Breast epithelium (tissue), 3 donors: ENCODE measurements at regions not wholly inside any gene's neighbourhood (a gene's known extent, or its start where the extent isn't known, plus 50 kb on each side); places are given as distances from the start of the nearest gene placed in this dataset.

Experiments
- CTCF ChIP-seq, 3 donors: fragments of 450-650 bp; IDR thresholded peaks; one replicate each; pipeline ENCODE4 v1.5.1; 2016 to 2017; ENCODE audit warnings: antibody characterized with exemption in 3 of 3, mild to moderate bottlenecking in 3 of 3, moderate library complexity in 3 of 3
- POLR2A ChIP-seq: fragments of 450-650 bp; IDR thresholded peaks from one replicate; pipeline ENCODE4 v1.6.1; 2016; ENCODE audit warnings: antibody characterized with exemption, mild to moderate bottlenecking, moderate library complexity

DNA sequence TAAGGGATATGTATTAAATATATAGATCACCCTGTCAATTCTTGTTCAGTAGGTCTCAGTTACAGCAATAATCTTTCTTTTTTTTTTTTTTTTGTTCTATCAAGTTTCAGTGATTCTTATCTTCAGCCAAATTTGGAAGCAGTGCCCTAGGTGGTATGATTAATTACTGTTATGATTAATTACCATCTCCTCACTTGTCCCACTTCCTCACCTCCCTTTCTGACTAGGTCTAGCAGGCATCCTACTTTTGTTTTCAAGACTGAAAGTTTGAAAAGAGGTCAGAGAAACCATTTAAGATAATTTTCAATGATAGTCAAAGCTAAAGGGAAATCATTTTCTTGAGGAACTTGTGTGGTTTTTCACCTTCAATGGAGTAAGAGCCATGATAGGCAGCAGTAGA, 144.0 kb upstream of the CNTN4 start:
- TF ChIP-seq POLR2A (no peak), CTCF (IDR thresholded peaks at IDR 0.05) (no peak)
